Astrocyte (in vitro differentiated cells and primary cell): ENCODE measurements at regions not wholly inside any gene's neighbourhood (a gene's known extent, or its start where the extent isn't known, plus 50 kb on each side); places are given as distances from the start of the nearest gene placed in this dataset.

Source experiments
- EZH2 ChIP-seq: IDR thresholded peaks from 2 replicates; pipeline ENCODE4 v1.6.1; 2012; ENCODE audit warnings: mild to moderate bottlenecking, low read length, inconsistent platforms; ENCODE audit not compliant: insufficient read depth
- TF ChIP-seq, protein P1 (sequence below): IDR thresholded peaks from 2 replicates; pipeline ENCODE4 v1.5.1; 2011; ENCODE audit warnings: low read depth, mild to moderate bottlenecking, inconsistent platforms, low read length, moderate library complexity; ENCODE audit not compliant: insufficient read depth

DNA sequence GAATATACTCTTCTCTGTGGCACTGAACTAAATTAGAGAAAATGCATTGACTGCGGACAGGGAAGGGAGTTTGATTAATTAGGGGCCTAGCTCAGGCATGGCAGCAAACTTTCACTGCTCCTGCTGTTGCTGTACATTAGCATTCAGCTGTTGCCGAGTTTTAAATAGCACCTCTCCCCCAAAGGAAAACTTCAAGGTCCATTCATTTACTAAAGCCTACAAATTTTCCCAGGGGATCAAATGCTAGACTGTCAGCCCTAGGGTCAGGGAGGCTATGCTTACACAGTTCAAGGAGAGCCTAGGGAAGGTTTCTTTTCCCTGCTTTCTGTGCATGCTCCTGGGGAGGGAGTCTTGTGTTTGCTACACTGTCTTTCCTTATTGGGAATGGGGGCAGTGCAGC is 60.0 kb upstream of the GZMB start:
- TF ChIP-seq, protein P1, sequence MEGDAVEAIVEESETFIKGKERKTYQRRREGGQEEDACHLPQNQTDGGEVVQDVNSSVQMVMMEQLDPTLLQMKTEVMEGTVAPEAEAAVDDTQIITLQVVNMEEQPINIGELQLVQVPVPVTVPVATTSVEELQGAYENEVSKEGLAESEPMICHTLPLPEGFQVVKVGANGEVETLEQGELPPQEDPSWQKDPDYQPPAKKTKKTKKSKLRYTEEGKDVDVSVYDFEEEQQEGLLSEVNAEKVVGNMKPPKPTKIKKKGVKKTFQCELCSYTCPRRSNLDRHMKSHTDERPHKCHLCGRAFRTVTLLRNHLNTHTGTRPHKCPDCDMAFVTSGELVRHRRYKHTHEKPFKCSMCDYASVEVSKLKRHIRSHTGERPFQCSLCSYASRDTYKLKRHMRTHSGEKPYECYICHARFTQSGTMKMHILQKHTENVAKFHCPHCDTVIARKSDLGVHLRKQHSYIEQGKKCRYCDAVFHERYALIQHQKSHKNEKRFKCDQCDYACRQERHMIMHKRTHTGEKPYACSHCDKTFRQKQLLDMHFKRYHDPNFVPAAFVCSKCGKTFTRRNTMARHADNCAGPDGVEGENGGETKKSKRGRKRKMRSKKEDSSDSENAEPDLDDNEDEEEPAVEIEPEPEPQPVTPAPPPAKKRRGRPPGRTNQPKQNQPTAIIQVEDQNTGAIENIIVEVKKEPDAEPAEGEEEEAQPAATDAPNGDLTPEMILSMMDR = no peak
- no peak for TF ChIP-seq EZH2
